GM04504 (cell line): ENCODE measurements at regions not wholly inside any gene's neighbourhood (a gene's known extent, or its start where the extent isn't known, plus 50 kb on each side); places are given as distances from the start of the nearest gene placed in this dataset.
A peak's percentile ranks its signal among the peaks of the same experiment; 100 is the strongest.
"Not testable (repeated sequence)": the region's sequence is repeated elsewhere in the genome, so short reads cannot be mapped to it uniquely, and the experiment has no call there.

Source experiments
- DNase-seq: peaks from one replicate; pipeline ENCODE4 v3.0.0-alpha.2; 2012; ENCODE audit warnings: low read depth

- DNase-seq, result no peak
These were observed 127.4 kb upstream of the SLC8A1 start for GRCh38 chr2:40579247-40579646.

GRCh38 chr2:40584432-40584831, 132.5 kb upstream of the SLC8A1 start:
- DNase-seq, result no peak

DNA sequence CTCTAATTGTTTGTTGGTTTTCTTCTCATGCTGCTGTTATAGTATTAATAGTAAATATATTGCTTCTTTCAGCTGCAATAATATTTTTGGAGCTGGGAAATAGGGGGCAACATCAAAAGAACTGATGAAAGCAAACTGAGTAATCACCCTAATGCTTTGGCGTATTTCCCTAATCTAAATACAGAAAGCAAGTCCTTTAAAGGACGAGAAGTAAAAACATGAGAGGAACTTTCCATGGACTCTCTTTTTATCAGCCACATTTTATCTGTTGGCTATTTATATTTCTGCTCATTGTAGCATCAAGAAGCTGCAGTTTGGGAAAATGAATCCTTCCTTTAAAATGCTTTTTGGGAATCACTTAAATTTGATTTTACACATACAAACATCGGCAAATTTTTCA, 139.9 kb upstream of the SLC8A1 start:
- DNase-seq, result no peak

- DNase-seq, result no peak
These were observed 140.3 kb upstream of the SLC8A1 start for GRCh38 chr2:40592218-40592617.

GRCh38 chr2:40606862-40607261, 155.0 kb upstream of the SLC8A1 start:
- peak; percentile 3 for DNase-seq

DNA sequence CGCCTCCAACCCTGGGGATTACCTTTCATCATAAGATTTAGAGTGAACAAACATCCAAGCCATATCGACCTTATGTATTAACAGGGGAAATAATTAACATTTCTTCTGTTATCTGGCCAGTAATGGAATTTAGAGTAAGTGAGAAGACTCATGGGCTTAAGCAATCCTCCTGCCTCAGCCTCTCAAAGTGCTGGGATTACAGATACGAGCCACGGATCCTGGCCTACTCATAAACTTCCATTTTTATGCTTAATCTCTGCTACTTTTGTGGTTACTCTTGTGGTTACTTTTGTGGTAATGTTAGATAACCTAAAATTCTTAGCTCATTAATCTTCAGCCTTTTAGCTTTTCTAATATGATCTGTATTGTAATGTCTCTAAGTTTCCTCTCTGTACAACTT, 159.3 kb upstream of the SLC8A1 start:
- DNase-seq, result no peak

DNA sequence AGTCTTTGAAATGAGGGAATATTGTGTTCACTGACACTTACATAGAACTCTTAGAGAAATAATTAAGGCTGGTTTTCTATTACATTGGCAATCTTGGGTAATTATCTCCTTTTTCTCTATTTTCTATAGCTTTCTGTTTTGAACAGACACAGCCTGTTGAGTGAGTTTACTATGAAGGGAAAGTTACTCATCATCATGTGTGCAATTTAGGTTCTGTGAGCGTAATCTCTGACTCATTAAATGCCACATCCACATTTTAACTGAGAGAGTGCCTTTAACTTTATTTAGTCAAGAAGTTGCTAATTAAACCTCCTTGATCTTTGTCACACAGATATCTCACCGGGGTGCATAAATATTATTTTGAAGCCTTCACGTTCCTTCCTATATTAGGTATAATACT, 174.0 kb upstream of the SLC8A1 start:
- DNase-seq, result peak; percentile 62

GRCh38 chr2:40628556-40628955, 176.7 kb upstream of the SLC8A1 start:
- no peak for DNase-seq

DNA sequence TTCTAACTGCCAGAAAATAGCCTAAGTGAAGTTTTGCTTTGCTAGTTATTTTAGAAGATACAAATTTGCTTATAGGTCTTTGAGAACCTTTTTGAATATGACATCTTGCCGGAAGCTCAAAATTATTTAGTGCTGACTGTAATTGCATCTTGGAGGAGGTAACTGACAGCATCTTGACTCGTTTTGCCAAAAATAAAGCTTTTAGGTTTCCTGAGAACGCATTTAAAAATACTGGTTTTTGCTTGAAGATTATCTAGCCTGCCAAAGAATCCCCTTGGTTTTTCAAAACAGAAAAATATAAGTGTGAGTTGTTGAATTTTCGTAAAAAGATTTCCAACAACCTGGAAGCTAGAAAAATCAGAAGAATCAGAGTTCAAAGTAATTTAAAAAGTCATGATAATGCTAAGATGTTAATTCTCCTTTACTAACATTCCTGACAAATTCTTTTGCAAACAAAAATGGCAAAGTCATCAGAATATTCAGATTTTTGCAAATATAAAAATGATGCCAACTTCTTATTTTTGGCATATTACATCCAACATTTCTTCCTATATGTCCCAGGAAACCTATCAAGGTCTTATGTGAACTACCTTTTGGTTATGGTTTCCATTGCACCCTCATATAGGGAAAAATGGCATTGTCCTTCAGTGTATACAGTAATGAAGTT, 178.0 kb upstream of the SLC8A1 start:
- DNase-seq, result no peak

- no peak for DNase-seq
These were observed 187.4 kb upstream of the SLC8A1 start for GRCh38 chr2:40639320-40639719.

- DNase-seq, result peak; percentile 27
These were observed 190.3 kb upstream of the SLC8A1 start for GRCh38 chr2:40642237-40642636.

DNA sequence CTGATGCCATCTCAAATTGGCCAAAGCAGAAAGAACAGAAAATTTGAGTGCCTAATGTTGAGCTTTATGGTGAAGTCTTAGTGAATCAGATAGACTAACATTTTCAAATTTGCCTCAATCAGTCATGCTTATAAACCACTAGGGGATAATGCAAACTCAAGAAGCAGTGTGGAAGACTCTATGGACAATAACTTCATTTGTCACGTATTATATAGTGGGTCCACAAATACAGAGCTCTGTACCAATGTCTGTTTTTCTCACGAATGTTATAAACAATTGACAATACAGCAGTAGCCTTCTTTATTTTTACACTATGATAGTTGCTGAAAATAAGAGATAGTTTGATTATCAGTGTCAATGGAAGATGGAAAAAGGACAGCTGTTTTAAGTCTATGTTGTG, 190.8 kb upstream of the SLC8A1 start:
- DNase-seq, result no peak

GRCh38 chr2:40646642-40647041, 194.8 kb upstream of the SLC8A1 start:
- no peak for DNase-seq

DNA sequence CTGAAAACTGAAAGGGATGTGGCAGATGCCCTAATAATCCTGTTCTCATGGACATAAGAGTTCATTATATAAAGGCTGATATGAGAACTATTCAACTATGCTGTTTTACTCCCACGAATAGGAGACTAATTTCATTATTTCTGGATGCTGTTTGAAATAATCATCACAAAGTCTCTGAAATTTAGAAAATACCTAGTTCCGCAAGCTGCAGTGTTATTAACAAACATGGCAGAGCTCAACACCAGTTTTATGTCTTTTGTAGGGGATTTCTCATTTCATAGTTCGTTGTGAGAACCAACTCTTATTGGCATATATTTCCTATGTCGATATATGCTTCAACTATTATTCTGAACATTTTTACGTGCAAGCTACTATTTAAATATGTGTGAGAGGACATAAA, 200.3 kb upstream of the SLC8A1 start:
- DNase-seq, result no peak

DNA sequence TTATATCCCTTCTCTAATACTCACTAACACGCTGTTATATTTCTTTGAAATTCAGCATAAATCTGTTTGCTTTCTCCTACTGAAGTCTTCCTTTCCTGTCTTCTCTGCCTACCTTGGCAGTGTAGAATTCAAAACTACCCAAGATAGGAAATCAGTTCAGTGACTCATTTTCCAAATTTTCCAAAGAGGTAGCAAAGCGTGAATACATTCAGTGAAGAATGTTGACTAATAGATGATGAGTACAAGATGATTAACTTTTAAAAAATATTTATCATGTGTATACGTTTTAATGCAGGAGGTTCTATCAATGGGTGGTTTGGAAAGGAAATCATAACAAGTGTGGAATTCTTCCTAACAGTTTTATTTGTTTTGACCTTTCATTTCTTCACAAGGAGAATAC, 201.9 kb upstream of the SLC8A1 start:
- DNase-seq, result no peak

- no peak for DNase-seq
These were observed 202.5 kb upstream of the SLC8A1 start for GRCh38 chr2:40654346-40654745.

GRCh38 chr2:40658941-40659340, 207.1 kb upstream of the SLC8A1 start:
- DNase-seq, result no peak

GRCh38 chr2:40665493-40666232, 213.8 kb upstream of the SLC8A1 start:
- DNase-seq, result no peak

DNA sequence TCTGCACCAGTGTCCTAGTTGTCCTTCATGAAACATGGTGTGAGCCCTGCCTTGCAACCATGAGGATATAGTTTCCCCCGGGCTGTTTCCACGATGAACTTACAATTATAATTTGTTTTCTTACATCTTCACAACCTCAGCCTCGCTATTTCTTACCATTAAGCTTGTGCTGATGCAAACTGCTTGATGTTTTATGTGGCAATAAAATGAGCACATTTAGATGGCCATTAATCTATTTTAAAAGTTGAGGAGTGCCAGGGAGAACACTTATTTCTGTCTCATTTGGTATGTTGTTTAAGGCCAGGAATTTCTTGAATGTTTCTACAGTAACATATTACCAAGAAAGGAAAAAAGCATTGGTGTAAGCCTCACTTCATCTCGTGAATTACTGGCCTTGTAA, 214.5 kb upstream of the SLC8A1 start:
- peak; percentile 81 for DNase-seq

GRCh38 chr2:40668425-40668824, 216.5 kb upstream of the SLC8A1 start:
- DNase-seq, result peak; percentile 70

DNA sequence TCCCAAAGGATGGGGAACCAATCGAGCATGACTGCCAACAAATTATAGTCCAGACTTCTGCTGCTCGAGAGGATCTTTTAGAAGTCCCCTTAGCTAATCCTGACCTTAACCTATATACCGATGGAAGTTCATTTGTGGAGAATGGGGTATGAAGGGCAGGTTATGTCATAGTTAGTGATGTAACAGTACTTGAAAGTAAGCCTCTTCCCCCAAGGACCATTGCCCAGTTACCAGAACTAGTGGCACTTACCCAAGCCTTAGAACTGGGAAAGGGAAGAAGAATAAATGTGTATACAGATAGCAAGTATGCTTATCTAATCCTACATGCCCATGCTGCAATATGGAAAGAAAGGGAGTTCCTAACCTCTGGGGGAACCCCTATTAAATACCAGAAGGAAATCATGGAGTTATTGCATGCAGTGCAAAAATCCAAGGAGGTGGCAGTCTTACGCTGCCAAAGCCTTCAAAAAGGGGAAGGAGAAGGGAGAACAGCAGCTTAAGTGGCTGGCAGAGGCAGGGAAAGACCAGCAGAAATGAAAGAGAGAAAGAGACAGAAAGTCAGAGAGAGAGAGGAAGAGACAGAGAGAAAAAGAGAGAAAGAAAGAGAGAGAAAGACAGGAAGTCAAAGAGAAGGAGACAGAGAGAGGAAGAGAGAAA, 224.4 kb upstream of the SLC8A1 start:
- not testable (repeated sequence) for DNase-seq

DNA sequence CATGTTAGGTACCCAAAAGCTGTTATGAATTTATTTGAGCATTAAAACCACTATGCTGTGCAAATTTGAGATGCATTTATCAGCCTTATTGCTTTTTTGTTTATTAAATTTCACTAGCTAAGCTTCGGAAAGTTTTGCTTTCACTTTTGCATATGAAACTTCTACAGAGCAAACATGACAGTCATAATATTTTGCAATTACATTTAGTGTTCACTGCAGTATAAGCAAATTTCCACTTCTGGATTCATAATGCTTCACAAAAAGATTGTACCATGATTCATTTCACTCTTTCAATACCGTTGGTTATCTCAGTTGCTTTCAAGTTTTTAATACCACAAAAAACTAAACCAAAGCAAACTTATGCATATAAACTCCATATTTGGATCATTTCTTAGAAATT, 228.7 kb upstream of the SLC8A1 start:
- DNase-seq, result no peak

DNA sequence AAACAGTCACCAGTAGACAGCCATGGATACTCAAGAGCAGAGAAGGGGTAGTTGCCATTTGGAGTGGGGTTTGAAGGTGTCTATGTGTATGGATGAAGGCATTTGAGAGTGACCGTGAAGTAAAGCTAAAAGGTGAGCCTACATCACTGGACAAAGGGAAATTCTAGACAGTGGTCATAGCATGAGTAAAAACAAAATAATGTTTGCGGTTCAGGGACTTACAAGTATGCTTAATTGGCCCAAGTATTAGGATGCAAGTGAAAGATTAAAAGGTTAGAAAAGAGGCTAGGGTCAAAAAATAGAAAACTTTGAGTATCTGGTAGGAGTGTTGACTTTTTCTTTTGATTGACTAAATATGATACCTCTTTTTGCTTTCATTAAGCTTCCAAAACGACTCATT, 238.1 kb upstream of the SLC8A1 start:
- no peak for DNase-seq
